Vagina (tissue), 2 donors: ENCODE measurements at regions not wholly inside any gene's neighbourhood (a gene's known extent, or its start where the extent isn't known, plus 50 kb on each side); places are given as distances from the start of the nearest gene placed in this dataset.
A peak's percentile ranks its signal among the peaks of the same experiment; 100 is the strongest.

ENCODE experiments used
- DNase-seq, 2 donors: peaks; one replicate each; pipeline ENCODE4 v3.0.0-alpha.2; 2017; ENCODE audit errors: extremely low spot score in 2 of 2
- H3K27ac ChIP-seq: fragments of 200-600 bp; sonication (generic); one replicate; pipeline ENCODE4 v1.5.1; 2019
- H3K27me3 ChIP-seq: fragments of 200-600 bp; sonication (generic); one replicate; pipeline ENCODE4 v1.5.1; 2019
- H3K36me3 ChIP-seq, 2 donors: fragments of 200-600 bp; sonication (generic); one replicate each; pipeline ENCODE4 v1.5.1; 2017 to 2019
- H3K4me1 ChIP-seq: fragments of 200-600 bp; sonication (generic); one replicate; pipeline ENCODE4 v1.5.1; 2019
- H3K4me3 ChIP-seq, 2 donors: fragments of 200-600 bp; sonication (generic); 1 replicate in 1 of 2; 2 replicates in 1 of 2; pipeline ENCODE4 v1.5.1; 2016 to 2019
- H3K9me3 ChIP-seq: fragments of 200-600 bp; sonication (generic); one replicate; pipeline ENCODE4 v1.5.1; 2019
- POLR2A ChIP-seq, 2 donors: fragments of 450-650 bp; IDR thresholded peaks; one replicate each; pipeline ENCODE4 v1.6.1; 2017; ENCODE audit warnings: antibody characterized with exemption in 2 of 2, mild to moderate bottlenecking in 2 of 2, moderate library complexity in 2 of 2
- POLR2AphosphoS5 ChIP-seq, 2 donors: sonication (generic); formaldehyde crosslinking; IDR thresholded peaks; one replicate each; pipeline ENCODE4 v1.9.0; 2017; ENCODE audit warnings: antibody characterized with exemption in 2 of 2, mild to moderate bottlenecking in 2 of 2, low read depth in 1 of 2; ENCODE audit not compliant: insufficient read depth in 1 of 2
- intact Hi-C: fragments of 100-400 bp; cut with DNase I; formaldehyde crosslinking; loops from one replicate; pipeline ENCODE4 v1.15.1; 2023
- TF ChIP-seq, protein P1 (sequence below), 3 experiments: fragments of 450-650 bp in 2 of 3; fragments of 200-600 bp in 1 of 3; sonication (generic) in 1 of 3; IDR thresholded peaks; one replicate each; pipeline ENCODE4 v1.5.1; 2017 to 2019; ENCODE audit warnings: antibody characterized with exemption in 3 of 3, mild to moderate bottlenecking in 2 of 3, moderate library complexity in 2 of 3

DNA sequence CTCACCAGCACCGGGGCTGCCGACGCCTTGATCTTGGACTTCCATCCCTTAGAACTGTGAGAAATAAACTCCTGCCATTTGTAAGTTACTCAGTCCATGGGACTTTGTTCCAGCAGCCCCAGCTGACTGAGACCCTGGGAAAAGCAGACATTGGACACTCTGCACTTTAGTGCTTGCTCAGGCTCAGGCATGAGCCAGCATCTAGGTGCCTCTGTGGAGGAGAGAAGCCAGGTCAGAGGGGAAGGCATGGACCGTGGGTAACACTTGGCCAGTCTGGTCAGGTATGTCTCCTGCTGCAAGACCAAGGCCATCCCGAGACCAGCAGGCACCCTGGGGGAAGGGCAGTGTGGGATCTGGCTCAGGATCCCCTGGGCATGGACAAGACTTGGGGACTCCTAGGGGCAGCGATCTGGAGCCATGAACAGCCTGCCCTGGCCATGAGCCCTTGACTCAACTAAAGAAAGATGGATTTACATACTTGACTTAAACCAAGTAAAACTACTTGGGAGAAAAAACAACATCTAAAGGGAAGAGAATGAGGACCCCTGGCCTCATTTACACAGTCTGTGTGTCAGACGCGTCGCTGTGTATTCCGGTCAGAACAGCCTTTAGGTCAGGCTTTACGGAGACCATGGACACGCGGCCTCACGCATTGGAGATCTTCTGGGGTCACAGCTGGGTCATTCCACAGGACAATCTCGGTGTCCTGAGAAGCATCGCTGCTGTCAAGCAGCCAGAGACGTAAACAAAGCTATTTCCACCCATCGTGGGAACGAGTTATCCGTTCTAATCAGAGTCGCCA is 497.1 kb downstream of the BRD1 start:
- no peaks in the 10 kb centered on the region for H3K27me3 ChIP-seq
- no peaks in the 10 kb centered on the region for H3K36me3 ChIP-seq
- H3K27ac ChIP-seq, result no peak overlapping the region
- TF ChIP-seq POLR2AphosphoS5 (IDR thresholded peaks at IDR 0.05; ENCODE audit: insufficient read depth in 1 of 2, low read depth in 1 of 2), result no peak
- TF ChIP-seq, protein P1, sequence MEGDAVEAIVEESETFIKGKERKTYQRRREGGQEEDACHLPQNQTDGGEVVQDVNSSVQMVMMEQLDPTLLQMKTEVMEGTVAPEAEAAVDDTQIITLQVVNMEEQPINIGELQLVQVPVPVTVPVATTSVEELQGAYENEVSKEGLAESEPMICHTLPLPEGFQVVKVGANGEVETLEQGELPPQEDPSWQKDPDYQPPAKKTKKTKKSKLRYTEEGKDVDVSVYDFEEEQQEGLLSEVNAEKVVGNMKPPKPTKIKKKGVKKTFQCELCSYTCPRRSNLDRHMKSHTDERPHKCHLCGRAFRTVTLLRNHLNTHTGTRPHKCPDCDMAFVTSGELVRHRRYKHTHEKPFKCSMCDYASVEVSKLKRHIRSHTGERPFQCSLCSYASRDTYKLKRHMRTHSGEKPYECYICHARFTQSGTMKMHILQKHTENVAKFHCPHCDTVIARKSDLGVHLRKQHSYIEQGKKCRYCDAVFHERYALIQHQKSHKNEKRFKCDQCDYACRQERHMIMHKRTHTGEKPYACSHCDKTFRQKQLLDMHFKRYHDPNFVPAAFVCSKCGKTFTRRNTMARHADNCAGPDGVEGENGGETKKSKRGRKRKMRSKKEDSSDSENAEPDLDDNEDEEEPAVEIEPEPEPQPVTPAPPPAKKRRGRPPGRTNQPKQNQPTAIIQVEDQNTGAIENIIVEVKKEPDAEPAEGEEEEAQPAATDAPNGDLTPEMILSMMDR (IDR thresholded peaks at IDR 0.05), result no peak
- TF ChIP-seq POLR2A (IDR thresholded peaks at IDR 0.05), result no peak
- intact Hi-C loops, result no loop called here
- peak; percentile 77 to 82 for DNase-seq
- no peak overlapping the region for H3K4me3 ChIP-seq
- no peaks in the 10 kb centered on the region for H3K9me3 ChIP-seq
- H3K4me1 ChIP-seq, result no peaks in the 10 kb centered on the region

DNA sequence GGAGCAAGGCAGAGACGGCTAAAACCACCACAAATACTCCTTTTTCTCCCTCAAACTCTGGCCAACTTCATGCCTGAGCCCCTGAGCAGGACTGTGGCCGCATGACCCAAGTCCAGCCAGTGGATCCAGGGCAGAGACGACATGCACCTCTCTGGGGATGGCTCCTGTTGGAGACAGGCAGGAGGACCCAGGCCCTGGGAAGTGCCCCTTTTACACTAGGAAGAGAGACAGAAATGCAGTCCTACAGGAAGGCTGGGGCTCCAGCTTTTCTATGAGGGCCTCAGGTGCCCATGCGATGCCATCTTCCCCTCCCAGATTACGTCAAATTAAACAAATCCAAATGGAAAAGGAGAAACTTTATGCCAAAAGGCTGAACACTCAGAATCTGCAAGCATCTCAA is 498.0 kb downstream of the BRD1 start:
- TF ChIP-seq, protein P1 (IDR thresholded peaks at IDR 0.05), result no peak
- TF ChIP-seq POLR2A (IDR thresholded peaks at IDR 0.05) (no peak), POLR2AphosphoS5 (IDR thresholded peaks at IDR 0.05; ENCODE audit: insufficient read depth in 1 of 2, low read depth in 1 of 2) (no peak)
- H3K36me3 ChIP-seq, result no peaks in the 10 kb centered on the region
- H3K4me1 ChIP-seq, result no peaks in the 10 kb centered on the region
- peak in 1 of 2 donors; percentile 81 for DNase-seq
- H3K27ac ChIP-seq, result no peak overlapping the region
- no peaks in the 10 kb centered on the region for H3K27me3 ChIP-seq
- H3K4me3 ChIP-seq, result no peak overlapping the region
- no peaks in the 10 kb centered on the region for H3K9me3 ChIP-seq
- intact Hi-C loops, result no loop called here

DNA sequence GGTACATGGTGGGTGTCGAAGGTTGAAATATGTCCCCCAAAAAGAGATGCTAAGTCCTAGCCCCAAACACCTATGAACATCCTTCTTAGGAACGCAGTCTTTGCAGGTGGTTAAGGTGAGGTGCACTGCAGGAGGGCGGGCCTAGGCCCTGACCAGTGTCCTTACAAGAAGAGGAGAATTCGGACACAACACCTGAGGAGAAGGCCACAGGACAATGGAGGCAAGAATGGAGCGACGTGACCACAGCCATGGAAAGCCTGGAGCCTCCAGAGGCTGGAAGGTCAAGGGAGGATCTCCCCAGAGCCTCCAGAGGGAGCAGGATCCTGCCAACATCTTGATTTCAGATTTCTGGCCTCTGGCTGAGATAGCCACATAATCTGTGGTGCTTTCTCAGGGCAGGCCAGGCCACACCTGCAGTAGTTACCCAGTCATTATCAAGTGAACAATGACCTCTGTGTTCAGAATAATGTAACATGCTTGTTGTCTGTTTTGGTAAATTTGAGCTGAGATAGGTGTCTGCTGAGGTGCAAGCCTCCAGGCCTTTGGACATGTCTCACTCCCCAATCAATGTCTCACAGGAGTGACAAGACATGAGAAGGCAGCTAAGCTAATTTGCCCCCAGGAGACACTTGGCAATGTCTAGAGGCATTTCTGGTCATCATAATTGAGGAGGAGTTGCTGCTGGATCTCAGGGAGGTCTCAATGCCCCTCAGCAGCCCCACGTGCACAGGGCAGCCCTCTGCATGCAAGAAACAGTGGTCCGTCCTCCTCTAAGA is 498.9 kb downstream of the BRD1 start:
- Histone ChIP-seq H3K9me3 (no peaks in the 10 kb centered on the region), H3K36me3 (no peaks in the 10 kb centered on the region), H3K27ac (no peak overlapping the region), H3K4me1 (no peaks in the 10 kb centered on the region), H3K4me3 (no peak overlapping the region), H3K27me3 (no peaks in the 10 kb centered on the region)
- TF ChIP-seq POLR2A (IDR thresholded peaks at IDR 0.05), result no peak
- no peak for TF ChIP-seq POLR2AphosphoS5 (IDR thresholded peaks at IDR 0.05; ENCODE audit: insufficient read depth in 1 of 2, low read depth in 1 of 2)
- TF ChIP-seq, protein P1 (IDR thresholded peaks at IDR 0.05), result no peak
- DNase-seq, result peak; percentile 47 to 49
- intact Hi-C loops, result no loop called here

DNA sequence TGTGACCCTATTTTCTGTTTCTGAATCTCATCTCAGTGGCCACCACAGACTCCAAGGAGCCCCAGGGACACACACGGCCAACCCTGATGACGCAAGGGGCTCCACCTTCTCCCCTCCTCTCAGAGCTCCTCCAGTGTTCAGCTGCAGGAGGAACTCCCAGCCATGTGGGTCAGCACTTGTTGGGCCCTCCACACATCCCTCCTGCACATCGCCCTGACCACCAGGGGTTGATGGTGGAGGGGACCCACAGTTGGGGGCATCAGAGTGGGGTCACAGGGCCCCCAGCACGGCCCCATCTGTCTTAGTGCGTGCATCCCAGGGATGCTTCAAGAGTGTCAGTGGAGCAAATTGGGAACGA is 499.6 kb downstream of the BRD1 start:
- intact Hi-C loops, result no loop called here

More for the DNA sequence above, 499.6 kb downstream of the BRD1 start:
- H3K4me3 ChIP-seq, result no peak overlapping the region
- no peaks in the 10 kb centered on the region for H3K9me3 ChIP-seq
- H3K4me1 ChIP-seq, result no peaks in the 10 kb centered on the region
- no peak for TF ChIP-seq POLR2AphosphoS5 (IDR thresholded peaks at IDR 0.05; ENCODE audit: insufficient read depth in 1 of 2, low read depth in 1 of 2)
- TF ChIP-seq, protein P1 (IDR thresholded peaks at IDR 0.05), result no peak
- no peak for TF ChIP-seq POLR2A (IDR thresholded peaks at IDR 0.05)
- peak; percentile 46 to 54 for DNase-seq
- no peaks in the 10 kb centered on the region for H3K27me3 ChIP-seq
- H3K36me3 ChIP-seq, result no peaks in the 10 kb centered on the region
- no peak overlapping the region for H3K27ac ChIP-seq
